ENCODE measurements at regions not wholly inside any gene's neighbourhood (a gene's known extent, or its start where the extent isn't known, plus 50 kb on each side); places are given as distances from the start of the nearest gene placed in this dataset.

GRCh38 chr10:2488446-2489005 lies 578.8 kb upstream of the PFKP start:
- FAIRE-seq: no peak

DNA sequence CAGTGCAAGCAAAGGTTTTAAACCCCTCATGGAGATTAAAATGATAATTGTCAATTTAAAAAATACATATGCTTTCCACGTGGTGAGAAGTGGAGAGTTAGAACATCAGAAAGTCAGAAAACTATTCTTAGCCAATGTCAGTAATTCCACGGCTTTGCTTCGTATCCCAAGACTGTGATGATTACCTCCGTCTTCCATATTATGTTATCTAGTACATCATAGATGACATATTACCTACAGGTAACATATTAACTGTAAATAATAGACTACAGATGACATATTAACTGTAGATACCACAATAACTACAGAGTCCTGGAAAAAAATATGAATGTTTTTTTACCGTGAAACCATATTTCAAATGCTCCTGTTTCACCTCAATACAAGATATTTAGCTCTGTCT lies 579.4 kb upstream of the PFKP start:
- no peak for FAIRE-seq

GRCh38 chr10:2478656-2479055 lies 588.7 kb upstream of the PFKP start:
- FAIRE-seq: no peak

- FAIRE-seq: no peak
Observed at GRCh38 chr10:2476812-2477553, 590.4 kb upstream of the PFKP start.

DNA sequence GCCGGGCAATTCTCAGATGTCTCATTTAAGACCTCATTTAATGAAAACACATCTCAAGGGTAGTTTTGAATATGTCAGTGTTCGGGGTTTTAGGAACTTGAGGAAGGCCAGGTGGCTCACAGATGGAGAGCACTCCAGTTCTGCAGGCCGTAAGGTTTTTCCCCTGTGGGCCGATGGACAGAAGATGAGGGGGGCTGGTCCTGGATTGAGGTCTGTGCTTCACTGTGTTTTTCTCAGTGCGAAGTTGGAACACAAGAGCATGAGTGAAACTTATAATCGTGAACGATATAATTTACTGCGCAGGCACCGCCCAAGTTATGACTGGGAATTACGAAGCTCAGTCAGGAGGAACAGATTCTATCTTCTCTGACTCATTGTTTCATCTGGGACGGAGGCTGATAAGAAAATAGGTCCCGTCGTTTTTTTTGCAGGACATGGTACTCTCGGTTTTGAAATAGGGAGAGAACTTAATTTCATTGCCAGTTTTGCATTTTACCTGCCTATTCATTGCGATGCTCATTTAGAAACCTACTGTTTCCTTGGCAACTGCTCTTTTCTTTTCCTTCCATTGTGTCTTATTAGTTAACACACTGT lies 591.0 kb upstream of the PFKP start:
- no peak for FAIRE-seq

DNA sequence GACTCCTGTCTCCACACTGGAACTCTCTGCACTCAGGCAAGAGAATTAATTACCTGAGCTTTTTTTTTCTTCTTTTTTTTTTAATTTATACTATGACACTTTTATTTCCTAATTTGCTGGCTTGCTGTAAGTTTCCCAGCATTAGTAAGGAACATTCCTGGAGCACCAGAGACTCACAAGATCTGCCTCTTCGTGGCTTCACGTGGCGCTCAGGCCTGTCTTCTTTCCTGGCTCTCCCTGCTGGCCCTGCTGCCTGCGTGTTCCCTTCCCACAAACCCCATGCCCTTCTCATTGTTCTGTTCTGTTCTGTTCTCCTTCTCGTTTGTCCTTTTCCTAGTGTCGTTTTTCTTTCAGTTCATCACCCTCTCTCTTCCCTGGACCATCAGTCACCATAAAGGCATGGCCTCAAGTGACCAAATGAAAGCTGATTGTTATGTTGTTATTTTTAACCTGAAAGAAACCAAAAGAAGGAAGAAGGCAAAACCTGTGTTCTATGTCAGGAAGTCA lies 591.6 kb upstream of the PFKP start:
- no peak for FAIRE-seq

- no peak for FAIRE-seq
Observed at GRCh38 chr10:2471811-2472210, 595.5 kb upstream of the PFKP start.

DNA sequence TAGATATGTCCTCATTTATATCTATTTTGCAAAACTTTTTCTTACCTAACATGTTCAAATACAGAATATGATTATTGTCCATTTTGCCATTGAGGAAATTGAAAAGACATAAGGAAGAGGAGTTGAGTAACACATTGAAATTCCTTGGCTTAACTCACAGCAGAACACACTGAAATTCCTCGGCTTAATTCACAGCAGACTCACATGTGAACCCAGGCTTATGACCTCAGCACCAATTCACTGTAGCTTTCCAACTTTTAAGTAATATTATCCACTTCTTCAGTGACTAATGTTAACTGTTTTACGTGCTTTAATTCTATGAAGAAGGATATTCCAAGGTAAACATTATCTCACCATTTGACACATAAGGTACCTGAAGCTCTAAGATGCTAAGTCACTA lies 597.5 kb upstream of the PFKP start:
- FAIRE-seq: no peak

DNA sequence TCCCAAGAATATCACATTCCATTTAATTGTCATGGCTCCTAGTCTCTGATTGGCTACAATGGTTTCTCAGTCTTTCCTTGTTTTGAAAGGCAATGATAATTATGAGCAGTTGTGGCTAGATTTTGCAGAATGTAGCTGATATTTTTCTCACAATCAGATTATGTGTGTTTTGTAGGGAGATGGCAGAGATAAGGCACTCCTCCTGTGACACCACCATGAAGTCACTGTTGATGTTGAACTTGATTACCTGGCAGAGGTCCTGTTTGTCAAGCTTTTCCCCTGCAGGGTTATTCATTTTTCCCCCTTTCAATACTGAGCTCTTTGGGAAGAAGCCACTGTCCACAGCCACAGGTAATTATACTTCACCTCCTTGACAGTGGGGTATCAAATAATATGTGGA lies 602.9 kb upstream of the PFKP start:
- FAIRE-seq: no peak

GRCh38 chr10:2463316-2463715 lies 604.0 kb upstream of the PFKP start:
- FAIRE-seq: no peak

GRCh38 chr10:2462581-2462980 lies 604.8 kb upstream of the PFKP start:
- no peak for FAIRE-seq

DNA sequence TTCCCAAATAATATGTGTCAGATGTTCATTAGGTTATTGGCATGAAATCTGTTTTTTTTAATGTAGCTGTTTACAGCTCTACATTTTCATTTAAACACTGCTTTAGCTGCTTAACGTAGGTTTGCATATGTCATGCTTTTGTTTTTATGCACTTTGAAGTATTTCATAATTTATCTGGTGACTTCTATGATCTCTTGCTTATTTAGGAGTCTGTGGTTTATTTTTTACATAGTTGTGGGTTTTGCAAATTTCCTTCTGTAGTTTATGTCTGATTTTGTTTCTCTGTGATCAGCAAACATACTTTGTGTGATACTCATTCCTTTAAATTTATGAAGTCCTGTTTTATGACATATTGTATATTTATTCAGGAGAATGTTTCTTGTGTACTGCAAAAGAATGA lies 606.5 kb upstream of the PFKP start:
- FAIRE-seq: no peak

DNA sequence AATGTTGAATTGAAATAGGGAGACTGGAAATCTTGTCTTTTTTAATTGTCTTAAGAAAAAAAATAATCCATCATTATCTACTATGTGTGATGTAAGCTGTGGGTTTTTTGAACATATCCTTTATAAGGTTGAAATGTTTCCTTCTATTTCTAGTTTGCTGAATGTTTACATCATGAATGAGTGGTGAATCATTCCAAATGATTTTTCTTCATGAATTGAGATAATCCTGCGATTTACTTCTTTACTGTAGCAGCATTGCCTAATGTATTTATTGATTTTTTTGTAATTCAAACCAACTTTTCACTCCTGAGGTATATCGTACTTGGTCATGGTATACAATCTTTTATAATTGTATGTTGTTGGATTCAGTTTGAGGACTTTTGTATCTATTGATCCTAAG lies 607.6 kb upstream of the PFKP start:
- no peak for FAIRE-seq

DNA sequence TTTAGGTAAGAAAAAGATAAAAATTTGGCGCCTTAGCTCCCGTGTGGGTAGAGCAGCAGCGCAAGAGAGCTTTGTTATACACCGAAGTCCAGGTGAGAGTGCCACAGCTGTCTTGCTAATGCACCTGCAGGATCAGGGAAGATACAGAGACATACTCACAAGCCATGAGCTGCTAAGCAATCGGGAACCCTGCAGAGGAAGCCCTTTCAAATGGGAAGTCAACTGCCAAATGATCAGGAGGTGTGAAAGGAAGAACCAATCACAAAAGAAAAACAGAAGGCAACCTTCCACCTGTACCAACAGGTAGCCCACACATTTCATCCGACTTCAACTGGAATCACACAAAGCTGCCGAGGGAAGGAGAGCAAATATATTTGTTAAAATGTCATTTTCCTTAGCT lies 610.5 kb upstream of the PFKP start:
- FAIRE-seq: no peak

GRCh38 chr10:2445370-2445769 lies 622.0 kb upstream of the PFKP start:
- no peak for FAIRE-seq

DNA sequence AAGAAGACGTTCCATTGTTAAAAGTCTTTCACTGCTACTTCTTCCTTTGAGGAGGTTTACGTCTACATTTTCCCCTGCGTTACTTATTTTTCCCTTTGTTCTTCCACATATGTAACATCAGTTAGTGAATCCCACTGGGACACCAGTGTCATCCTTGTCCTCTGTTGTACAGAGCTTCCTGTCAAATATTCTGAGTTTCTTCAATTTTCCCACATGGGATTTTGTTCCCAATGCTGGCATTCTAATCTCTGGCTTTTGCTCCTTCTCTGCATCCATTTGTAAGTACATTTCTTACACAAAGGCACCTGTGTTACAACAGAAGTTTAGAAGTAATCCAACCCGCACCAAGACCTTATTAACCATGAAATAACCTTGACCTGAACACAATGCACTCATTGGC lies 627.4 kb upstream of the PFKP start:
- FAIRE-seq: no peak

DNA sequence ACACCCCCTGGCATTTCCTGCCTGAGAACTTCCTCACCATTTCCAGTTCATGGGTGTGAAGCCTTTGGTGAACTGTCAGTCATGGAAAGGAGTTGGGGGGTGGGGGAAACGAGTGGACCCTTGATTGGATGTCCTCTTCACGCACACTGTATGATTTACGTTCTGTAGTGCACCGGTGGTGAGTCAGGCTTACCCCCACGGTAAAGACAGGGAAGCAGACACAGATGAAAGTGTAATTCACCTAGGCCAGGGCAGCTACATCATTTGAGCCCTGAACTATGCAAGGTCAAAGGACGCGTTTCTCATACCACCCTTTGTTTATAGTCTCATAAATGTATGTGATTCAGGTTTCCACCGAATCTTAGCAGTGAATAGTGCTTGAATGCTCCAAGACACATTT lies 628.3 kb upstream of the PFKP start:
- FAIRE-seq: no peak

GRCh38 chr10:2438248-2438939 lies 629.0 kb upstream of the PFKP start:
- no peak for FAIRE-seq

- no peak for FAIRE-seq
Observed at GRCh38 chr10:2436933-2437332, 630.4 kb upstream of the PFKP start.

DNA sequence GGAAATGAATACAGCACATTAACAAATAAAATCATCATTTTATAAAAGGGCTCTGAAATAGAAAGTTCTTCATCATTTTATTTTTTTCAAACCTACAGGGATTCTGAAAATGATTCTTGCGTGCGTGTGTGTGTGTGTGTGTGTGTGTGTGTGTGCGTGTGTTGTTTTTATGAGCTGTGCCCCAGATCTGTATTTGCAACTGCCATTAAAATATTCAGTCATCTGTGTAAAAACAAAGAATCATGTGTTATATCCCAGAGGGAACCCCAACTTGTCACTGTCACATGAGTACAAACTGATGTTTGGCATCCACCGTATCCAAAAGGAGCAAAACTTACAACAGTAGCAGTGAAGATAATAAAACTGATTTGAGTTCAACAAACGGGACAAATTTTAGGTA lies 635.4 kb upstream of the PFKP start:
- no peak for FAIRE-seq

DNA sequence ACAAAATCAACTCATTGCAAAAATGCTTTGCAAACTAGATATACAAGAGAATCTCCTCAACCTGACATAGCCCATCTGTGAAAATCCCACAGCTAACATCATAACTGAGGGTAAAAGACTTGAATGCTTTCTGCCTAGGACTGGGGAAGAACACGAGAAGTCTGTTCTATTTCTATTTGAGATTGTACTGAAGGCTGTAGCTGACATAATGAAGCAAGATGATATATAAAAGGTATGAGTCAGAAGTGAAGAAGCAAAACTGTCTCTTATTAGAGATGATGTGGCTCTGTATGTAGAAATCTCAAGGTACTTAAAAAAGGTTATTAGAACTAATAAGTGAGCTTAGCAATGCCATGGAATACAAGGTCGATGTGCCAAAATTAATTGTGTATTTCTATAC lies 639.9 kb upstream of the PFKP start:
- FAIRE-seq: no peak

DNA sequence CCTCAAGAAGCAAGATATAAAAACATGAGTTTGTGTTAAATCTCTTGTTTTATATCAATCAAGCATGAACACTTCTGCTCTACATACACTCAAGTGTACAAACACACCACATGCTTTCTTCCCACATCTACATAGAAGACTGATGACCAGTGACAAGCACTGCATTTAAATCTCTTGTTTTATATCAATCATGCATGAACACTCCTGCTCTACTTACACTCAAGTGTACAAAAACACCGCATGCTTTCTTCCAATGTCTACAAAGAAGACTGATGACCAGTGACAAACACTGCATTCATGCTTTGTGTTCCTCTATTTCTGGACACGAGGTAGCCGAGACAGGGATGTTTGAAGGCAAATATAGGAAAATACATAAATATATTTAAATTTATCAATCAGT lies 642.0 kb upstream of the PFKP start:
- FAIRE-seq: no peak

- FAIRE-seq: no peak
Observed at GRCh38 chr10:2414562-2414961, 652.8 kb upstream of the PFKP start.

- FAIRE-seq: no peak
Observed at GRCh38 chr10:2414039-2414438, 653.3 kb upstream of the PFKP start.

All from A204.1 (cell line).